NCI-H510A treated with DMSO at 0.1 percent for 48 hours (cell line): ENCODE measurements at regions not wholly inside any gene's neighbourhood (a gene's known extent, or its start where the extent isn't known, plus 50 kb on each side); places are given as distances from the start of the nearest gene placed in this dataset.
A peak's percentile ranks its signal among the peaks of the same experiment; 100 is the strongest.

Experiments used
- DNase-seq: peaks from one replicate; lab custom pipeline; 2025; lab: John Stamatoyannopoulos, UW

GRCh38 chr6:154561750-154562149 is 51.3 kb upstream of the CNKSR3 start:
- no peak for DNase-seq

GRCh38 chr6:154565331-154565730 is 54.8 kb upstream of the CNKSR3 start:
- no peak for DNase-seq

- DNase-seq: no peak
These were observed 56.4 kb upstream of the CNKSR3 start for GRCh38 chr6:154566866-154567265.

GRCh38 chr6:154567695-154568220 is 57.3 kb upstream of the CNKSR3 start:
- peak; percentile 100 for DNase-seq

GRCh38 chr6:154569156-154569862 is 58.8 kb upstream of the CNKSR3 start:
- no peak for DNase-seq

- no peak for DNase-seq
These were observed 60.0 kb upstream of the CNKSR3 start for GRCh38 chr6:154570505-154570904.

GRCh38 chr6:154572556-154572955 is 62.1 kb upstream of the CNKSR3 start:
- no peak for DNase-seq

GRCh38 chr6:154578004-154578559 is 67.6 kb upstream of the CNKSR3 start:
- DNase-seq: no peak

GRCh38 chr6:154579046-154579445 is 68.6 kb upstream of the CNKSR3 start:
- DNase-seq: no peak

- DNase-seq: no peak
These were observed 69.0 kb upstream of the CNKSR3 start for GRCh38 chr6:154579485-154579884.

GRCh38 chr6:154580397-154581135 is 70.1 kb upstream of the CNKSR3 start:
- no peak for DNase-seq

- DNase-seq: no peak
These were observed 72.2 kb upstream of the CNKSR3 start for GRCh38 chr6:154582696-154583095.

- DNase-seq: no peak
These were observed 73.2 kb upstream of the CNKSR3 start for GRCh38 chr6:154583546-154584188.

- DNase-seq: peak; percentile 99
These were observed 80.3 kb upstream of the CNKSR3 start for GRCh38 chr6:154590756-154591155.

- no peak for DNase-seq
These were observed 80.7 kb upstream of the CNKSR3 start for GRCh38 chr6:154591234-154591633.

- DNase-seq: no peak
These were observed 81.8 kb upstream of the CNKSR3 start for GRCh38 chr6:154592199-154592860.

- DNase-seq: peak; percentile 99
These were observed 82.6 kb upstream of the CNKSR3 start for GRCh38 chr6:154593122-154593521.

GRCh38 chr6:154594496-154595198 is 84.2 kb upstream of the CNKSR3 start:
- DNase-seq: no peak

GRCh38 chr6:154595538-154595937 is 85.1 kb upstream of the CNKSR3 start:
- no peak for DNase-seq

- DNase-seq: no peak
These were observed 85.5 kb upstream of the CNKSR3 start for GRCh38 chr6:154596009-154596408.

- no peak for DNase-seq
These were observed 86.2 kb upstream of the CNKSR3 start for GRCh38 chr6:154596701-154597100.
